ENCODE measurements at regions not wholly inside any gene's neighbourhood (a gene's known extent, or its start where the extent isn't known, plus 50 kb on each side); places are given as distances from the start of the nearest gene placed in this dataset.
"Not testable (repeated sequence)": the region's sequence is repeated elsewhere in the genome, so short reads cannot be mapped to it uniquely, and the experiment has no call there.

DNA sequence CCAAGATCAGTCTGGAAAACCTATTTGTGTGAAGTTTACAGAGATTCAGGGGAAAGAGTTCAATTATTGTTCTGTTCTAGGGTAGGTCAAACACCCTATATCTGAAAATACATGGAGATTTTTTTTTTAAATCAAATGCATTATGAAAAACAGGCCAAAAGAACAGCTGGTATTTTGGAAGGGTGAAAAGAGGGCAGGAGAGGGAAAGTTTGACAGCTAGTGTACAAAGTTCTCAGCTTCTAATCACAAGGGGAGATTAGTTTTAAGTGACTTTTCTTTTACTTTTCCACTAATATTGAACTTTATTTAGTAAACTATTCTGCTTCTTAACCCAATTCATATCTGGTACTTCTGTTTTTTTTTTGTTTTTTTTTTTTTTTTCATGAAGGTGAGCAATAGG lies 66.2 kb upstream of the GRID2 start:
- H3K27ac ChIP-seq (ENCODE audit: low read depth in 1 of 3, low read length in 2 of 3) = no peak overlapping the region
- no peaks in the 10 kb centered on the region for H3K36me3 ChIP-seq (ENCODE audit: control insufficient read depth in 3 of 3, insufficient read depth in 2 of 3, low read depth in 1 of 3, low read length in 3 of 3)
- peaks cover 0 to 10% of the 10 kb centered on the region in 2 donors for H3K9me3 ChIP-seq (ENCODE audit: control insufficient read depth in 2 of 2, insufficient read depth in 1 of 2, low read depth in 1 of 2, low read length in 1 of 2)
- no peak for FAIRE-seq
- no peaks in the 10 kb centered on the region for H3K27me3 ChIP-seq (ENCODE audit: control insufficient read depth in 3 of 3, insufficient read depth in 3 of 3, low read length in 3 of 3)
- H3K4me3 ChIP-seq (ENCODE audit: low read depth in 1 of 3, low read length in 3 of 3) = no peak overlapping the region
- peaks cover 0 to 12% (median 0%) of the 10 kb centered on the region in 3 donors for H3K4me1 ChIP-seq (ENCODE audit: control insufficient read depth in 3 of 3, insufficient read depth in 2 of 3, low read depth in 1 of 3, low read length in 2 of 3)
- DNase-seq = no peak

DNA sequence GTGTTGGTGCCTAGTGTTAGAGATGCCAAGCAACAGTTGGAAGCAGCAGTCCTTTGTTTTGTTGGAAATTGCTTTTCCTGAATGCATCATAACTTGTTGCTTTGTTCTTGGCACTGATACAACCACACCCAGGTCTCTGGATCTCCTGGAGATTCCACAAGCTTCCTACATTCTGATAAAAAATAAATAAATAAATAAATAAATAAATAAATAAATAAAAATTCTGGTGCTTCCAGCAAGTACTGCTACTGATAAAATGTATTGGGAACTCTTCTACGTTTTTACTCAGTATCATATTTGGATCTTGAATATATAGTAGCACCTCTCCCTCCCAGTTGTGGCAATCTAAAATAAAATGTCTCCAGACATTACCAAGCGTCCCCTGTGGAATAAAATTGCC lies 62.7 kb upstream of the GRID2 start:
- H3K9me3 ChIP-seq (ENCODE audit: control insufficient read depth in 2 of 2, insufficient read depth in 1 of 2, low read depth in 1 of 2, low read length in 1 of 2) = peaks cover 0 to 10% of the 10 kb centered on the region in 2 donors
- no peak for DNase-seq
- FAIRE-seq = no peak
- H3K27me3 ChIP-seq (ENCODE audit: control insufficient read depth in 3 of 3, insufficient read depth in 3 of 3, low read length in 3 of 3) = no peaks in the 10 kb centered on the region
- H3K4me3 ChIP-seq (ENCODE audit: low read depth in 1 of 3, low read length in 3 of 3) = no peak overlapping the region
- 70 to 85% (median 71%) methylated on average over 2 of the region's 2 CpGs for WGBS, 3 donors
- H3K36me3 ChIP-seq (ENCODE audit: control insufficient read depth in 3 of 3, insufficient read depth in 2 of 3, low read depth in 1 of 3, low read length in 3 of 3) = no peaks in the 10 kb centered on the region
- peaks cover 0 to 12% (median 0%) of the 10 kb centered on the region in 3 donors for H3K4me1 ChIP-seq (ENCODE audit: control insufficient read depth in 3 of 3, insufficient read depth in 2 of 3, low read depth in 1 of 3, low read length in 2 of 3)
- no peak overlapping the region for H3K27ac ChIP-seq (ENCODE audit: low read depth in 1 of 3, low read length in 2 of 3)

DNA sequence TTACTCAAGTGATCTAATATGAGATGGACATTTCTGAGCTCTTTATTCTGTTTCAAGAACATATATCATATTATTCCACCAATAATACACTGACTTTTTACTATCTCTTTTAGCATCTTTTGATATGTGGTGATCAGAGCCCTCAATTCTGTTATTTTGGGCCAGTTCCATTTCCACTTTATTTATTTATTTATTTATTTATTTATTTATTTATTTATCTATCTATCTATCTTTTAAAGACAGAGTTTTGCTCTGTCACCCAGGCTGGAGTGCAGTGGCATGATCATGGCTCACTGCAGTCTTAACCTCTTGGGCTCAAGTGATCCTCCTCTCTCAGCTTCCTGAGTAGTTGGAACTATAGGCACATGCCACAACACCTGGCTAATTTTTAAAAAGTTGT lies 57.4 kb upstream of the GRID2 start:
- Histone ChIP-seq H3K9me3 (ENCODE audit: control insufficient read depth in 2 of 2, insufficient read depth in 1 of 2, low read depth in 1 of 2, low read length in 1 of 2) (no peaks in the 10 kb centered on the region), H3K4me1 (ENCODE audit: control insufficient read depth in 3 of 3, insufficient read depth in 2 of 3, low read depth in 1 of 3, low read length in 2 of 3) (no peaks in the 10 kb centered on the region), H3K4me3 (ENCODE audit: low read depth in 1 of 3, low read length in 3 of 3) (no peak overlapping the region), H3K27ac (ENCODE audit: low read depth in 1 of 3, low read length in 2 of 3) (no peak overlapping the region), H3K36me3 (ENCODE audit: control insufficient read depth in 3 of 3, insufficient read depth in 2 of 3, low read depth in 1 of 3, low read length in 3 of 3) (no peaks in the 10 kb centered on the region), H3K27me3 (ENCODE audit: control insufficient read depth in 3 of 3, insufficient read depth in 3 of 3, low read length in 3 of 3) (no peaks in the 10 kb centered on the region)
- DNase-seq (no peak), FAIRE-seq (no peak)

DNA sequence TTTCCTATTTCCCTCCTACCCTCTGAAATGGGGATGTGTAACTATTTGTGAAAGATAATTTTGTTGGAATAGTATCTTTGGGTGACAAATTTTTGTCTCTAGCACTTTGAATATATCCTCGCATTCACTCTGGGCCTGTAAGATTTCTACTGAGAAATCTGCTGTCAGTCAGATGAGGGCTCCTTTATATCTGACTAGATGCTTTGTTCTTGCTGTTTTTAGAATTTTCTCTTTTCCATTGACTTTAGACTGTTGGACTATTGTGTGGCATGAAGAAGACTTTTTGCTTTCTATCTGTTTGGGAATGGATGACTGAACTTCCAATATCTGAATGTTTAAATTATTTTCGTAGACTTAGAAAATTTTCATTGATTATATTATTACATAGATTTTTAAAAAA lies 54.2 kb upstream of the GRID2 start:
- no peak overlapping the region for H3K4me3 ChIP-seq (ENCODE audit: low read depth in 1 of 3, low read length in 3 of 3)
- DNase-seq (no peak), FAIRE-seq (no peak)
- H3K4me1 ChIP-seq (ENCODE audit: control insufficient read depth in 3 of 3, insufficient read depth in 2 of 3, low read depth in 1 of 3, low read length in 2 of 3) = no peaks in the 10 kb centered on the region
- H3K36me3 ChIP-seq (ENCODE audit: control insufficient read depth in 3 of 3, insufficient read depth in 2 of 3, low read depth in 1 of 3, low read length in 3 of 3) = no peaks in the 10 kb centered on the region
- whole genome bisulfite sequencing, 3 donors = 77 to 95% (median 85%) methylated on average over 2 of the region's 2 CpGs
- peaks cover 0 to 13% of the 10 kb centered on the region in 2 donors for H3K9me3 ChIP-seq (ENCODE audit: control insufficient read depth in 2 of 2, insufficient read depth in 1 of 2, low read depth in 1 of 2, low read length in 1 of 2)
- no peak overlapping the region for H3K27ac ChIP-seq (ENCODE audit: low read depth in 1 of 3, low read length in 2 of 3)
- H3K27me3 ChIP-seq (ENCODE audit: control insufficient read depth in 3 of 3, insufficient read depth in 3 of 3, low read length in 3 of 3) = no peaks in the 10 kb centered on the region

DNA sequence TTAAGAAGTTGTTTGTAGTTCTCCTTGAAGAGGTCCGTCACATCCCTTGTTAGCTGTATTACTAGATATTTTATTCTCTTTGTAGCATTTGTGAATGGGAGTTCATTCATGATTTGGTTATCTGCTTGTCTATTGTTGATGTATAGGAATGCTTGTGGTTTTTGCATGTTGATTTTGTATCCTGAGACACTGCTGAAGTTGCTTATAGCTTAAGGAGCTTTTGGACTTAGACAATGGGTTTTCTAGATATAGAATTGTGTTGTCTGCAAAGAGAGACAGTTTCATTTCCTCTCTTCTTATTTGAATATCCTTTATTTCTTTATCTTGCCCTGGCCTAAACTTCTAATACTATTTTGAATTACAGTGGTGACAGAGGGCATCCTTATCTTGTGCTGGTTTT lies 52.1 kb upstream of the GRID2 start:
- H3K27ac ChIP-seq (ENCODE audit: low read depth in 1 of 3, low read length in 2 of 3) = no peak overlapping the region
- WGBS, 3 donors = 83 to 85% (median 84%) methylated on average over 1 of the region's 1 CpG
- FAIRE-seq (no peak), DNase-seq (no peak)
- H3K9me3 ChIP-seq (ENCODE audit: control insufficient read depth in 2 of 2, insufficient read depth in 1 of 2, low read depth in 1 of 2, low read length in 1 of 2) = peaks cover 0 to 28% of the 10 kb centered on the region in 2 donors
- H3K36me3 ChIP-seq (ENCODE audit: control insufficient read depth in 3 of 3, insufficient read depth in 2 of 3, low read depth in 1 of 3, low read length in 3 of 3) = no peaks in the 10 kb centered on the region
- no peaks in the 10 kb centered on the region for H3K4me1 ChIP-seq (ENCODE audit: control insufficient read depth in 3 of 3, insufficient read depth in 2 of 3, low read depth in 1 of 3, low read length in 2 of 3)
- no peaks in the 10 kb centered on the region for H3K27me3 ChIP-seq (ENCODE audit: control insufficient read depth in 3 of 3, insufficient read depth in 3 of 3, low read length in 3 of 3)
- H3K4me3 ChIP-seq (ENCODE audit: low read depth in 1 of 3, low read length in 3 of 3) = no peak overlapping the region

DNA sequence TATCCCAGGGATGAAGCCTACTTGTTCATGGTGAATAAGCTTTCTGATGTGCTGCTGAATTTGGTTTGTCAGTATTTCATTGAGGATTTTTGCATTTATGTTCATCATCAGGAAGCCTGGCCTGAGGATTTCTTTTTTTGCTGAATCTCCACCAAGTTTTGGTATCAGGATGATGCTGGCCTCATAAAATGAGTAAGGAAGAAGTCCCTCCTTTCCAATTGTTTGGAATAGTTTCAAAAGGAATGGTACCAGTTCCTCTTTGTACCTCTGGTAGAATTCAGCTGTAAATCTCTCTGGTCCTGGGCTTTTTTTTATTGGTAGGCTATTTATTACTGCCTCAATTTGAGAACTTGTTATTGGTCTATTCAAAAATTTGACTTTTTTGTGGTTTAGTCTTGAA lies 51.4 kb upstream of the GRID2 start:
- H3K9me3 ChIP-seq (ENCODE audit: control insufficient read depth in 2 of 2, insufficient read depth in 1 of 2, low read depth in 1 of 2, low read length in 1 of 2) = peaks cover 0 to 29% of the 10 kb centered on the region in 2 donors
- not testable (repeated sequence) for H3K27ac ChIP-seq (ENCODE audit: low read depth in 1 of 3, low read length in 2 of 3); DNase-seq; H3K4me3 ChIP-seq (ENCODE audit: low read depth in 1 of 3, low read length in 3 of 3); H3K36me3 ChIP-seq (ENCODE audit: control insufficient read depth in 3 of 3, insufficient read depth in 2 of 3, low read depth in 1 of 3, low read length in 3 of 3); H3K4me1 ChIP-seq (ENCODE audit: control insufficient read depth in 3 of 3, insufficient read depth in 2 of 3, low read depth in 1 of 3, low read length in 2 of 3); H3K27me3 ChIP-seq (ENCODE audit: control insufficient read depth in 3 of 3, insufficient read depth in 3 of 3, low read length in 3 of 3); FAIRE-seq

DNA sequence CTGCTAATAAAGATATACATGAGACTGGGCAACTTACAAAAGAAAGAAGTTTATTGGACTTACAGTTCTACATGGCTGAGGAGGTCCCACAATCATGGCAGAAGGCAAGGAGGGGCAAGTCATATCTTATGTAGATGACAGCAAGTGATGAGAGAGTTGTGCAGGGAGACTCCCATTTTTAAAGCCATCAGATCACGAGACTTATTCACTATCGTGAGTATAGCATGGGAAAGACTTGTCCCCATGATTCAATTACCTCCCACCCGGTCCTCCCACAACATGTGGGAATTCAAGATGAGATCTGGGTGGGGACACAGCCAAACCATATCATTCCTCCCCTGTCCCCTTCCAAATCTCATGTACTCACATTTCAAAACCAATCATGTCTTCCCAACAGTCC lies 50.9 kb upstream of the GRID2 start:
- 66 to 93% (median 87%) methylated on average over 3 of the region's 3 CpGs for WGBS, 3 donors
- no peaks in the 10 kb centered on the region for H3K4me1 ChIP-seq (ENCODE audit: control insufficient read depth in 3 of 3, insufficient read depth in 2 of 3, low read depth in 1 of 3, low read length in 2 of 3)

DNA sequence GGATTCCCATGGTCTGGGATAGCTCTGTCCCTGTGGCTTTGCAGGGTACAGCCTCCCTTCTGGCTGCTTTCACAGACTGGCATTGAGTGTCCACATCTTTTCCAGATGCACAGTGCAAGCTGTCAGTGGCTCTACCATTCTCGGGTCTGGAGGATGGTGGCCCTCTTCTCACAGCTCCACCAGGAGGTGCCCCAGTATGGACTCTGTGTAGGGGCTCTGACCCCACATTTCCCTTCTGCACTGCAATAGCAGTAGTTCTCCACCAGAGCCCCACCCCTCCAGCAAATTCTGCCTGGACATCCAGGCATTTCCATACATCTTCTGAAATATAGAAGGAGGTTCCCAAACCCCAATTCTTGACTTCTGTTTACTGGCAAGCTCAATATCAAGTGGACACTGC lies 50.2 kb upstream of the GRID2 start:
- no peak overlapping the region for H3K4me3 ChIP-seq (ENCODE audit: low read depth in 1 of 3, low read length in 3 of 3)
- WGBS, 3 donors = 85 to 100% (median 93%) methylated on average over 1 of the region's 1 CpG
- FAIRE-seq (no peak), DNase-seq (no peak)
- no peaks in the 10 kb centered on the region for H3K27me3 ChIP-seq (ENCODE audit: control insufficient read depth in 3 of 3, insufficient read depth in 3 of 3, low read length in 3 of 3)
- H3K4me1 ChIP-seq (ENCODE audit: control insufficient read depth in 3 of 3, insufficient read depth in 2 of 3, low read depth in 1 of 3, low read length in 2 of 3) = no peaks in the 10 kb centered on the region
- H3K9me3 ChIP-seq (ENCODE audit: control insufficient read depth in 2 of 2, insufficient read depth in 1 of 2, low read depth in 1 of 2, low read length in 1 of 2) = peaks cover 0 to 29% of the 10 kb centered on the region in 2 donors
- H3K36me3 ChIP-seq (ENCODE audit: control insufficient read depth in 3 of 3, insufficient read depth in 2 of 3, low read depth in 1 of 3, low read length in 3 of 3) = no peaks in the 10 kb centered on the region
- no peak overlapping the region for H3K27ac ChIP-seq (ENCODE audit: low read depth in 1 of 3, low read length in 2 of 3)

More for the DNA sequence above, 50.9 kb upstream of the GRID2 start:
- Histone ChIP-seq H3K9me3 (ENCODE audit: control insufficient read depth in 2 of 2, insufficient read depth in 1 of 2, low read depth in 1 of 2, low read length in 1 of 2) (peaks cover 0 to 29% of the 10 kb centered on the region in 2 donors), H3K27me3 (ENCODE audit: control insufficient read depth in 3 of 3, insufficient read depth in 3 of 3, low read length in 3 of 3) (no peaks in the 10 kb centered on the region), H3K27ac (ENCODE audit: low read depth in 1 of 3, low read length in 2 of 3) (no peak overlapping the region), H3K36me3 (ENCODE audit: control insufficient read depth in 3 of 3, insufficient read depth in 2 of 3, low read depth in 1 of 3, low read length in 3 of 3) (no peaks in the 10 kb centered on the region), H3K4me3 (ENCODE audit: low read depth in 1 of 3, low read length in 3 of 3) (no peak overlapping the region)
- FAIRE-seq = no peak
- DNase-seq = no peak

Data from small intestine (tissue), 7 donors.